ENCODE measurements at regions not wholly inside any gene's neighbourhood (a gene's known extent, or its start where the extent isn't known, plus 50 kb on each side); places are given as distances from the start of the nearest gene placed in this dataset.

DNA sequence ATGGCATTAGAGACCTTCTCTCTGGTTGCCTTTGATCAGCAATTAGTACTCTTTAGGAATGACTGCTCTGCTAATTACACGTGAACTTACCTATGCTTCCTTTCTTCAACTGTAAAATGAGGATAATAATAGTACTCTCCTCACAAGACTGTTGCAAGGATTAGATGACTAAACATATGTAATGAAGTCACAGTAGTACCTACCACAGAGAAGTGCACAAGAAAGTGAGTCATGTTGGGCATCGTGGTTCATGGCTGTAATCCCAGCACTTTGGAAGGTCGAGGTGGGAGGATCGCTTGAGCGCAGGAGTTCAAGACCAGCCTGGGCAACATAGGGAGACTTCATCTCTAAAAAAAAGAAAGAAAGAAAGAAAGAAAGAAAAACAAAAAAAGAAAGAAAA is 68.1 kb upstream of the AK4 start:
- H3K4me1 ChIP-seq (ENCODE audit: control insufficient read depth in 1 of 2, insufficient read depth in 2 of 2, low read depth in 1 of 2, low read length in 1 of 2): no peaks in the 10 kb centered on the region
- 61% methylated on average over 5 of the region's 5 CpGs for WGBS (ENCODE audit: low lambda C conversion rate)
- no peaks in the 10 kb centered on the region for H3K36me3 ChIP-seq (replicated peaks in 1 of 2; ENCODE audit: control insufficient read depth in 1 of 2, insufficient read depth in 2 of 2, low read length in 1 of 2)
- no peaks in the 10 kb centered on the region for H4K20me1 ChIP-seq (ENCODE audit: insufficient read depth)
- no peaks in the 10 kb centered on the region for H3K9me2 ChIP-seq
- no peak overlapping the region for H3K9ac ChIP-seq
- H3K9me3 ChIP-seq: no peaks in the 10 kb centered on the region
- no peaks in the 10 kb centered on the region for H3F3A ChIP-seq (replicated peaks; ENCODE audit: insufficient read depth)
- TF ChIP-seq, protein P1, sequence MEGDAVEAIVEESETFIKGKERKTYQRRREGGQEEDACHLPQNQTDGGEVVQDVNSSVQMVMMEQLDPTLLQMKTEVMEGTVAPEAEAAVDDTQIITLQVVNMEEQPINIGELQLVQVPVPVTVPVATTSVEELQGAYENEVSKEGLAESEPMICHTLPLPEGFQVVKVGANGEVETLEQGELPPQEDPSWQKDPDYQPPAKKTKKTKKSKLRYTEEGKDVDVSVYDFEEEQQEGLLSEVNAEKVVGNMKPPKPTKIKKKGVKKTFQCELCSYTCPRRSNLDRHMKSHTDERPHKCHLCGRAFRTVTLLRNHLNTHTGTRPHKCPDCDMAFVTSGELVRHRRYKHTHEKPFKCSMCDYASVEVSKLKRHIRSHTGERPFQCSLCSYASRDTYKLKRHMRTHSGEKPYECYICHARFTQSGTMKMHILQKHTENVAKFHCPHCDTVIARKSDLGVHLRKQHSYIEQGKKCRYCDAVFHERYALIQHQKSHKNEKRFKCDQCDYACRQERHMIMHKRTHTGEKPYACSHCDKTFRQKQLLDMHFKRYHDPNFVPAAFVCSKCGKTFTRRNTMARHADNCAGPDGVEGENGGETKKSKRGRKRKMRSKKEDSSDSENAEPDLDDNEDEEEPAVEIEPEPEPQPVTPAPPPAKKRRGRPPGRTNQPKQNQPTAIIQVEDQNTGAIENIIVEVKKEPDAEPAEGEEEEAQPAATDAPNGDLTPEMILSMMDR (IDR thresholded peaks at IDR 0.05): no peak
- TF ChIP-seq GABPA (IDR thresholded peaks at IDR 0.05; ENCODE audit: low read depth): no peak
- TF ChIP-seq FOSL2 (IDR thresholded peaks at IDR 0.05; ENCODE audit: borderline replicate concordance, low read depth): peak; percentile 20; the same call in 1 of the 2 replicates
- no peak for TF ChIP-seq TAF1 (IDR thresholded peaks at IDR 0.05; ENCODE audit: borderline replicate concordance, low read depth, low read length)
- TF ChIP-seq NRF1 (IDR thresholded peaks at IDR 0.05; ENCODE audit: low read depth, low read length): no peak
- TF ChIP-seq EZH2phosphoT487 (IDR thresholded peaks at IDR 0.05; ENCODE audit: borderline replicate concordance, low read depth): no peak
- H2AFZ ChIP-seq (ENCODE audit: low read depth): no peak overlapping the region
- no peak overlapping the region for H3K27ac ChIP-seq (ENCODE audit: low read depth in 2 of 2, low read length in 1 of 2)
- no peak for DNase-seq
- POLR2A ChIA-PET: no interaction called here
- CTCF ChIA-PET: no interaction called here
- H3K27me3 ChIP-seq (ENCODE audit: insufficient read depth): no peaks in the 10 kb centered on the region
- H3K4me3 ChIP-seq (ENCODE audit: low read depth in 2 of 2, low read length in 1 of 2): no peak overlapping the region
- no peaks in the 10 kb centered on the region for H3K79me2 ChIP-seq (ENCODE audit: insufficient read depth)
- no peak overlapping the region for H3K4me2 ChIP-seq

DNA sequence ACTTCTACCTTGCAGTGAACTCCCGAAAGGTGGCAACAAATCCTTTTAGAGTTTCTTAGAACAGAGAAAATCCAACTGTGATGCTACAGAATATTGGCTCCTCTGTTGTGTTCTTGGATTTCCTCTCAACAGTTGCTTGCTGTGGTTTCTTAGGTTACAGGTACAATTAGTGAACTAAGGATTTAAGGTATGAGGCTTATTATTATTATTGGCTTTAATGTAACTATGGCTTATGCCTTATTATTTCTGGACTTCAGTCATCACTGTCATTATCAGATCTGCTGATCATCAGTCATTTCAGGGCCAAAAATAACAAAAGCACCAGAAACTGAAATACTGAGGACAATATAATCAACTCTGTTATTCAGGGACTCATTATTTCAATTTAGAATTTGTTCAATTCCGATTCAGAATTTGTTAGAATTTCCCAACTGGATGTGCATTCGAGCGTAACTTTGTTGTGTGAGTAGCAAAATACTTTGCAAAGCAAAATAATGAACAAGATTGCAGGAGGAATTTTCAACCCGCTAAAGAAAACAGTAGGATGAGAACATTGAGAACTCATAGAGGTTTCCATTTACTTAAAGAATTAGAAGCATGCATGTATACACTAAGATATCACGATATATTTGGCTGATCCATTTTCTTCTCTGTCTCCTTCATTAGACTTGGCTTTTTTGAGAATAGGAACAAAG is 65.5 kb upstream of the AK4 start:
- no peaks in the 10 kb centered on the region for H3K79me2 ChIP-seq (ENCODE audit: insufficient read depth)
- no peak overlapping the region for H2AFZ ChIP-seq (ENCODE audit: low read depth)
- H3K27me3 ChIP-seq (ENCODE audit: insufficient read depth): no peaks in the 10 kb centered on the region
- no peaks in the 10 kb centered on the region for H3F3A ChIP-seq (replicated peaks; ENCODE audit: insufficient read depth)
- H3K9me3 ChIP-seq: no peaks in the 10 kb centered on the region
- H3K36me3 ChIP-seq (replicated peaks in 1 of 2; ENCODE audit: control insufficient read depth in 1 of 2, insufficient read depth in 2 of 2, low read length in 1 of 2): no peaks in the 10 kb centered on the region
- no peak overlapping the region for H3K27ac ChIP-seq (ENCODE audit: low read depth in 2 of 2, low read length in 1 of 2)
- no peaks in the 10 kb centered on the region for H3K9me2 ChIP-seq
- CTCF ChIA-PET: interaction anchor here (1.3 to 3.0 kb wide), 2 partner anchors 8 to 605 kb away, joined by 3 to 12 read pairs; no protein-coding TSS in a partner anchor
- no peak overlapping the region for H3K4me3 ChIP-seq (ENCODE audit: low read depth in 2 of 2, low read length in 1 of 2)
- no peak overlapping the region for H3K4me2 ChIP-seq
- TF ChIP-seq, protein P2, sequence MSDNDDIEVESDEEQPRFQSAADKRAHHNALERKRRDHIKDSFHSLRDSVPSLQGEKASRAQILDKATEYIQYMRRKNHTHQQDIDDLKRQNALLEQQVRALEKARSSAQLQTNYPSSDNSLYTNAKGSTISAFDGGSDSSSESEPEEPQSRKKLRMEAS (IDR thresholded peaks at IDR 0.05; ENCODE audit: low read depth): no peak
- TF ChIP-seq FOXJ3 (CRISPR knock-in tag; IDR thresholded peaks at IDR 0.05): no peak
- TF ChIP-seq, protein P3, sequence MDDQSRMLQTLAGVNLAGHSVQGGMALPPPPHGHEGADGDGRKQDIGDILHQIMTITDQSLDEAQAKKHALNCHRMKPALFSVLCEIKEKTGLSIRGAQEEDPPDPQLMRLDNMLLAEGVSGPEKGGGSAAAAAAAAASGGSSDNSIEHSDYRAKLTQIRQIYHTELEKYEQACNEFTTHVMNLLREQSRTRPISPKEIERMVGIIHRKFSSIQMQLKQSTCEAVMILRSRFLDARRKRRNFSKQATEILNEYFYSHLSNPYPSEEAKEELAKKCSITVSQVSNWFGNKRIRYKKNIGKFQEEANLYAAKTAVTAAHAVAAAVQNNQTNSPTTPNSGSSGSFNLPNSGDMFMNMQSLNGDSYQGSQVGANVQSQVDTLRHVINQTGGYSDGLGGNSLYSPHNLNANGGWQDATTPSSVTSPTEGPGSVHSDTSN (IDR thresholded peaks at IDR 0.05): no peak
- no peak for TF ChIP-seq SIN3A (IDR thresholded peaks at IDR 0.05; ENCODE audit: borderline replicate concordance, low read depth, low read length)
- TF ChIP-seq GABPA (IDR thresholded peaks at IDR 0.05; ENCODE audit: low read depth): no peak
- TF ChIP-seq NRF1 (IDR thresholded peaks at IDR 0.05; ENCODE audit: low read depth, low read length): no peak
- no peak for TF ChIP-seq FOSL2 (IDR thresholded peaks at IDR 0.05; ENCODE audit: borderline replicate concordance, low read depth)
- no peak for TF ChIP-seq RAD21 (IDR thresholded peaks at IDR 0.05; ENCODE audit: low read length)
- no peak for TF ChIP-seq TCF12 (IDR thresholded peaks at IDR 0.05)
- no peak for TF ChIP-seq NFIC (IDR thresholded peaks at IDR 0.05; ENCODE audit: borderline replicate concordance)
- TF ChIP-seq JUND (IDR thresholded peaks at IDR 0.05): no peak
- no peak for TF ChIP-seq YY1 (IDR thresholded peaks at IDR 0.05; ENCODE audit: low read depth)
- TF ChIP-seq, protein P4, sequence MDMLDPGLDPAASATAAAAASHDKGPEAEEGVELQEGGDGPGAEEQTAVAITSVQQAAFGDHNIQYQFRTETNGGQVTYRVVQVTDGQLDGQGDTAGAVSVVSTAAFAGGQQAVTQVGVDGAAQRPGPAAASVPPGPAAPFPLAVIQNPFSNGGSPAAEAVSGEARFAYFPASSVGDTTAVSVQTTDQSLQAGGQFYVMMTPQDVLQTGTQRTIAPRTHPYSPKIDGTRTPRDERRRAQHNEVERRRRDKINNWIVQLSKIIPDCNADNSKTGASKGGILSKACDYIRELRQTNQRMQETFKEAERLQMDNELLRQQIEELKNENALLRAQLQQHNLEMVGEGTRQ (IDR thresholded peaks at IDR 0.05; ENCODE audit: borderline replicate concordance, low read depth, low read length): no peak
- no peak for TF ChIP-seq FOXM1 (IDR thresholded peaks at IDR 0.05; ENCODE audit: low read depth)
- TF ChIP-seq CHD2 (IDR thresholded peaks at IDR 0.05; ENCODE audit: low read length, partially characterized antibody): no peak
- TF ChIP-seq, protein P5, sequence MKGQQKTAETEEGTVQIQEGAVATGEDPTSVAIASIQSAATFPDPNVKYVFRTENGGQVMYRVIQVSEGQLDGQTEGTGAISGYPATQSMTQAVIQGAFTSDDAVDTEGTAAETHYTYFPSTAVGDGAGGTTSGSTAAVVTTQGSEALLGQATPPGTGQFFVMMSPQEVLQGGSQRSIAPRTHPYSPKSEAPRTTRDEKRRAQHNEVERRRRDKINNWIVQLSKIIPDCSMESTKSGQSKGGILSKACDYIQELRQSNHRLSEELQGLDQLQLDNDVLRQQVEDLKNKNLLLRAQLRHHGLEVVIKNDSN (IDR thresholded peaks at IDR 0.05; ENCODE audit: borderline replicate concordance, low read depth): no peak
- TF ChIP-seq TAF1 (IDR thresholded peaks at IDR 0.05; ENCODE audit: borderline replicate concordance, low read depth, low read length): no peak
- TF ChIP-seq RCOR1 (IDR thresholded peaks at IDR 0.05; ENCODE audit: low read length): no peak
- no peaks in the 10 kb centered on the region for H4K20me1 ChIP-seq (ENCODE audit: insufficient read depth)
- WGBS (ENCODE audit: low lambda C conversion rate): 85% methylated on average over 6 of the region's 6 CpGs
- H3K4me1 ChIP-seq (ENCODE audit: control insufficient read depth in 1 of 2, insufficient read depth in 2 of 2, low read depth in 1 of 2, low read length in 1 of 2): no peaks in the 10 kb centered on the region
- DNase-seq: no peak
- H3K9ac ChIP-seq: no peak overlapping the region
- POLR2A ChIA-PET: no interaction called here
